Mesenteric fat pad (tissue), 1 donor: ENCODE measurements at regions not wholly inside any gene's neighbourhood (a gene's known extent, or its start where the extent isn't known, plus 50 kb on each side); places are given as distances from the start of the nearest gene placed in this dataset.

Experiments used
- DNase-seq: peaks from one replicate; pipeline ENCODE4 v3.0.0-alpha.2; 2020; ENCODE audit warnings: low spot score
- donor health status: DM: yes; HTN: yes; CAD: no.

DNA sequence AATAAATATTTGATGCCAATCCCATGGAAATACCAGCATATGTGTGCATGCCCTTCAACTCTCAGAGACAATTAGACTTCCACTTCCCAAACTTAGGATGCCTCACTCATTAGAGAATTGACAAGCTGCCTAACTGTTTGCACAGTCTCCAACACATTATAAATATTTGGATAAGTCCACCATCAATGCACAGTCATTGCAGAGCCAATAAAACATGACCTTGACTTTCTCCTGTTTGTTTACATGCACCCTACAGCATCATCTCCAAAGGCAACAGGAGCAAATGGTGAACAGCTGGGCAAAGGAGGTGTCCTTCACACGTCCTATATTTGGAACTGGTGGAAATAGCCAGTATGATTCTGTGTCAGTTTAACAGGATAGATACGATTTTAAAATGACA, 804.4 kb upstream of the RBFOX1 start:
- no peak for DNase-seq

DNA sequence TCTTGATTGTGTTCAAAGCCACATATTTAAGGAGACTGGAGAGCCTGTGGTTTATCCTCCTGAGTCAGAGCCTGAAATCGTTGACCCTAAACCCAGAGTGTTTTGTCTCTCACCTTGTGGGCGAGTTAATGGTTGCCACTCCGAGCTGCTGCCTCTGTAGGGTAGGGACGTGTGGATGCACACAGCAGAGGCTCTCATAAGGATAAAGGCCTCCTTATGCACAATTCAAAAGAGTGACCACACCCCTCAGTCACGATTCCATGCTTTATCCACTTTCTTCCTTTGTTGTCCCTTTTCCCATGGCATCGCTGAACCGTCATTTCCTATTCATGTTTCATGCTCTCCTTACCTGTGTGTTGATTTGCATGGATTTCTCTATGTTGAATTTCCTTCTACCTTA, 805.0 kb upstream of the RBFOX1 start:
- no peak for DNase-seq

DNA sequence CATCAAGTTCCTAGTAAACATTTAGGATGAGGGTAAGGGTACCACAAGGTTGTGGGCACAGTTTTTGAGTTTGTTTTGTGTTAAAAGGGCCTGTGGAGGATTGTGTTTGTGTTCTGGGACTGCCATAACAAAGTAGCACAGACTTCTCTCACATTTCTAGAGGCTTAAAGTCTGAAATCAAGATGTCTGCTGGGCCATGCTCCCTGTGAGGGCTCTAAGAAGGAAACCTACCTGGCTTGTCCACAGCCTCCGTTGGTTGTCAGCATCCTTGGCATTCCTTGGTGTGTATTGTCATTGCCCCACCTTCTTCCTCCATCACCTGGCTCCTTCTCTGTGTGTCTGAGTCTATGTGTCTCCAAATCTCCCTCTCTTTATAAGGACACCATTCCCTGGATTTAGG, 808.1 kb upstream of the RBFOX1 start:
- no peak for DNase-seq

DNA sequence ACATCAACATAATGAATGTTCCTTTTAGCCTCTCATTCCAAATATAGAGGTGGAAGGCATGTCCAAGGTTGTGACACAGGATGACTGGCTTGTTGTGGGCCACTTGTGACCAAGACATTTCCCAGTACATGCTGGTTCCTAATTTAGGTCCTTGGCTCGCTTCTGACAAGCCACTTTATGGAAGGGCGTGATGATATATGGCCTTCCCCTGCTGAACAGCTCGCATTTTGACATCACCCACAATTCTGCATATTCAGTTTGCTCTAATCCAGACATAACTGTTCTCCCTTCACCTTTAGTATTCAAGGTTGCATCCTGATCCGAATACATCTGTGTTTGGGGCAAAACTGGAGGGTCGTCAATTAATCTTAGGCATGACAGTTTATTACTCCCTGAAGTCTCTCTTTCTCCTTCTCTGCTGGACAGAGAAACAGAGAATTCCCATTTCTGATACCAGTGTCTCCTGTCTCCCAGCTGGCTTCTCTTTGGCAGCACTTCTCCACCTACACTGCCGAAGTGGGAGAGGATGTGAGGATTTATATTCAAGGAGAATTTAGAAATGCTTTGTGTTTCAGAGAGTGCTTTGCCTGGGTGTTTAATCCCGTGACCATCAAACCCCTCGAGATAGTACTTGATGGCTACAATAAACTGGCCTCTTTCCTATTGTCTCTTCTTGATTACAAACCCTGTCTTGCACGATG, 815.5 kb upstream of the RBFOX1 start:
- no peak for DNase-seq

DNA sequence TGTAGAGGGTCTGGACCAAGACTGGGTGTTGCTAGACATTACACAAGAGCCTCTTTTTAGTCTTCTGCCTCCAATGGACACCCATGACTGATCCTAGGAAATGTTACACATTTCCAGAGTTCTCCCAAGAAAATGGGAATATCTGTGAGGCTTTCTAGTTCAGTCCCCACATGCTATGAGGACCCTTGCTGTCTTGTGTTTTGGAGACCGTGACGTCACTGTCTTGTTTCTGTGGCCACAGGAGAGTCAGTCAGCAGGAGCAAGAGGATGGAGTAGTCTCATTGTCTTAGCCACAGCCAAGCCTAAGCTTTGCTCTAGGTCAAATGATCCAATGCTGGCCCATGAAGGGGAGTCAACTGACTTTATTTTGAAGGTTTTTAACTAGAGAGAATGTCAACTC, 820.1 kb upstream of the RBFOX1 start:
- DNase-seq, result no peak

DNA sequence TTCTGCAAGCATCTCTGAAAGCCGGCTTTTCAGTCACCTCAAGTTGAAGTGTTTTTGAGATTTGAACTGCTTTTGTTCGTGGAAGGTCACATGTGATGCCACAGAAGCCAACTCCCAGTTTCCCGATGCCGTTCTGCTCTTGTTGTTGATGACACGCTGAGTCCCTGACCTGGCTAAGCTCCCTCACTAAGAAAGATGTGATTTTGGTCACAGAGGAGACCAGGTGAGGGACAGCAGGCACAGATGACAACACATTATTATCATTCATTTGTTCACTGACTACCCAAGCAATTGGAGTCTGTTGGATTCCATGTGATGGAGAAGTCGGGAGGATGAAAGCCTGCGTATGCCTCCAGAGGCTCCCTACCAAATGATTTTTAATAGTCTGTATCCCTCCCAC, 822.4 kb upstream of the RBFOX1 start:
- no peak for DNase-seq

DNA sequence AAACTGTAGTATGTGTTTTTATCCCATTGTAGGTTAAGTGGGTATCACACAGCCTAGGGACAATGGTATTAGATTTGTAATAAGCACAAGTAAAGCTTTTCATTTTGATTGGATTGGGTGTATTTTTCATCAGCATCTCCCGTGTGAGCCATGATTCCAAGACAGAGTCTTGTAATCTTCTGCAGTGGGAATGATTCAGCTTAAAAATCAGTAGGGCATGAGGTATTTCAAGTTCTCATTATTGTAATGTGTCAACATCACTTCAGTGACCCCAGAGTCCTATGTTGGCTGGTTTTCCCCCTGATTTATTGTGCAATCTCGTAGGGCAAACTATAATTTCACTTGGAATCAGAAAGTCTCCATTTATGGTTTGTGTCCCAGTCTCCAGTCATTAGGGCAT, 833.2 kb upstream of the RBFOX1 start:
- DNase-seq, result no peak

DNA sequence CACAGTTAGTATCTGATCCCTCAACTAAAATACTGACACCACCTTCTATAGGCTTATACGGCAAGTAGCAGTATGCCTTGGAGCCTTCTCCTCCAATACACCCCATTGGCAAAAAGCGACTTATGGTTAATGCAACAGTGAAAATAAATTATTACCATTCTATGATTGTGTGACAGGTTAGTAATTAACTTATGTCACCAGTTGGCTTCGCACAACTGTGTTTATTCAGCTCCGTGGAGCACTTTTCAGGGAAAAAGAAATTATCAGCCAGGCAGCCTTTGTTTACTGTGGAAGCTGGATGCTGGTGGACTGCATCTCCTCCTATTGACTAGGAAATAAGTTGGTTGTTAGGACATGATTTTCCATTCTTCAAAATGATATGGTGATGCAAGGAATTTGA, 833.8 kb upstream of the RBFOX1 start:
- no peak for DNase-seq

DNA sequence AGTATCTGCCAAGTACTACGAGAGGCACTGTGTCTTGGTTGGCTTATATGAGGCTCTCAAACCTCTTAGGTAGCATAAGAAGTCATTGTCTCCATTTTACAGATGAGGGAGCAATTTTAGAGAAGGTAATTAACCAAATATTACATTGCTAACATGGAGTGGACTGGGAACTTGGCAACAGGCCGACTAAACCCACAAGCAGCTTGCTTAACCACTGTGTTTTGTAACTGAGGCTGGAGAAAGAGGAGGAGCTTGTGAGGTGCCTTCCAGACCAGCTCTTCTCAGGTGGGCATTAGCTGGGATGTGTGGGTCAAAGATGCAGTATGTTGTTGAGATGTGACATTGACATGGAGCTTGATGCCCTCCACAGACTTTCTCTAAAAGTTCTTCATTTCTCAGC, 835.6 kb upstream of the RBFOX1 start:
- DNase-seq, result no peak

DNA sequence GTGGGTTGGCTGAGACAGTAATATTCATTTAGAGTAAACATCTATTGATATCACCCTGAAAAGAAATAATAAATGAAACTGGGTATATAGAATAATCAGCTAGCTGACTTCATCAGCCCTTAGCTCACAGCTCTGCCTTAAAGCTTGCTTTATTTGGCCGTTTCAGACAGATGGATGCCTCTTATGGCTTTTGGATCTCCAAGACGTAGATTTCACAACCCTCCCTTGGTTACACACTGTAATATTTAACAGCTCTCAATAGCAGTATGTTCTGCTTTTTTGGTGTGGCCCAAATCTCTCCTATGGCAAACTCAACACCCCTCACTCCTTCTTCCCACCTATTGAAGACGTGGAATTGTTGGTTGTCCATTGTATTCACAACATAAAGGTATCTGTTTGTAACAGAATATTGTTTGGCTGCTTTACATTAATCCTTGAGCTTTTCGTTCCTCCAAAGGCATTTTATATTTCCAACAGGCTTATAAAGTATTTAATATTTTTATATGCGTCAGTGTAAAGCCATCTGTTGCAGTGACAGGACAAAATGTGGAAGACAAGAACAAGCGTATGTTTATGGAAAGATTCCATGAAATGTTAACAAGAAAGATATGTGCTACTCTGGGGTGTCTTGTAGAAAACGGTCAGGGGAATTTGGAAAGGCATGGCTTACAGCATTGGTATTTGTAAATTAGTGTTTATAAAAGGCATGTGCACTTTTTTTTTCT, 837.0 kb upstream of the RBFOX1 start:
- no peak for DNase-seq

DNA sequence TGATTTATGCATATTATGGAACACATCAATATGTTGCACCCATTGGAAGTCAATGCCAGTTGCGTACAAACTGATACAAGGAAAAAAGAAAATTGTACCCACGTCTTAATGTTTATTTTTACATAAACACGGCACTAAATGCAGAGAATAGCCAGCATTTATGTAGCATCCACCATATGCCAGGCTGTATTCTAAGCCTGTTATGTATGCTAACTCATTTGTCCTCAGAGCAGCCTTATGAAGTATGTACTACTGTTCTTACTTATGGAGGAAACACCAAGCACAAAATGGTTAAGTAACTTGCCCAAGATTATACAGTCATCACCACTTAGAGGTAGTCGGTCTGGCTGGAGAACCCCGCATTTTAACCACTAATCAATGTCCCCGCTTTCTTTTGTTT, 837.9 kb upstream of the RBFOX1 start:
- no peak for DNase-seq

DNA sequence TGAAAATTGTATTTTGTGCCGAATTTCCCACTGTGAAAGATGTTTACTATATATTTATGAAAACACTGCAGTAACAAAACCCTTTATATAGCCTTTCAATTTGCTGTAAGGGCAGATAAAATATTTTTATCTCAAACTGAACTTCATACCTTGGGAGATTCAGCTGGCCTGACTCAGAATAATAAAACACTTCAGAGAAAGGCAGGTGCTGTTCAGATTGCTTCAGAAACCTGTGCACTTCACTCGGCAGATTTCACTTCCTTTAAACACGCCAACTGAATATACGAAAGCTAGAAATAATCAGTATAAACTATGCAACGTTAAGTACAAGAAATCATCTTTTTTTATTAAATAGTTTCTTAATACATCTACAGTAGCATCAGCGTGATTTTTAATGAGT, 839.1 kb upstream of the RBFOX1 start:
- DNase-seq, result no peak

DNA sequence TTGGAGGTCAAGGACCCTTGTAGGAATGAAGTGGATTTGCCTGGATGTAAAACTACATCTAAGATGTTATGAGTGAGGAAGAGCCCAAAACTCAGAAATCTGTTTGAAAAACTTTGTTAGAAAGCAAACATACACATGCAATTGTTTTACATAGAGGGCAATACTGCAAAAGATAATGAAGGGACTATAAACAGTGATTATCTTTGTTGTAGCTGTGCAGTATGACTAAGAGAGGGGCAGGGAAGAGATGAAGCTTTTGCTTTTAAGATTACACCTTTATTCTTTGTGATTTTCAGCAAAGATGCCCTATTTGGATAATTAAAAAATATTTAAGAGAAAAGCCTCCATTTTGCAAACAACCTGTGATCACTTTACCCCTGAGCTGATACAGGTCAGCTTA, 839.9 kb upstream of the RBFOX1 start:
- DNase-seq, result no peak

DNA sequence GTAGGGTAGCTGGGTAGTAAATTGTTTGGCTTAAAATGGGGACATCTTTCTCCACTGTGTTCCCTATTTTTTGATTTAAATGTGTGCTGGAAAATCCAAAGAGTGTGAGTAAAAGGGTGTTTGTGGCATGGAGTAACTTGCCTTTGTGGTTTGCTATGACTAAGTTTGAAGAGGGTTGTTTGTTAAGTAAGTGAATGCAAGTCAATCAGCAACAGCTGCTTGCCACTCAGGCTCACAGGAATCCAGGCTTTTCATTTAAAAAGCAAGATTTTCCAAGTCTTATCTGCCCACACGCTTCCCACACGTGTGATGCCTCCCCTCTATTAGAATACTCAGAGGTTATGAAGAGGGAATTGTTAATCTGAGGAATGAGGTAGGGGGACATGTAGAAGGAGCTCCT, 847.7 kb upstream of the RBFOX1 start:
- DNase-seq, result no peak

DNA sequence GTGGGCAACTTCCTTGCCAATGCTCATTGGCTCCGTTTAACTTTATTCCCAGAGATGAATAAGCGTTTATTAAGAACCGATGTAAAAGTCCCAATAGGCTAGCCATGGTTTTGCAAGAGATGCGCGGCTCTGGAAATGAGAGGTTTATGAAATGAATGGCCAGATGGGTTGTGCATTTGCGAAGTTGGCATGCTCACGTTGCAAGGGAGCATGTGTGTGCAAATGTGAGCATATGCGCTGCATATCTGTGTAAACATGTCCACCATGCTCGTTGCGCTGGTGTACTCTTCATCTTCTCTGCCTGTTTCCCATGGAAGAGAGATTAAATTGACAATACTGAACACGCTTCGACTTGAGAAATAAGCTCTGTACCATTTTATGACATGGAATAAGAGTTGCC, 848.6 kb upstream of the RBFOX1 start:
- no peak for DNase-seq

DNA sequence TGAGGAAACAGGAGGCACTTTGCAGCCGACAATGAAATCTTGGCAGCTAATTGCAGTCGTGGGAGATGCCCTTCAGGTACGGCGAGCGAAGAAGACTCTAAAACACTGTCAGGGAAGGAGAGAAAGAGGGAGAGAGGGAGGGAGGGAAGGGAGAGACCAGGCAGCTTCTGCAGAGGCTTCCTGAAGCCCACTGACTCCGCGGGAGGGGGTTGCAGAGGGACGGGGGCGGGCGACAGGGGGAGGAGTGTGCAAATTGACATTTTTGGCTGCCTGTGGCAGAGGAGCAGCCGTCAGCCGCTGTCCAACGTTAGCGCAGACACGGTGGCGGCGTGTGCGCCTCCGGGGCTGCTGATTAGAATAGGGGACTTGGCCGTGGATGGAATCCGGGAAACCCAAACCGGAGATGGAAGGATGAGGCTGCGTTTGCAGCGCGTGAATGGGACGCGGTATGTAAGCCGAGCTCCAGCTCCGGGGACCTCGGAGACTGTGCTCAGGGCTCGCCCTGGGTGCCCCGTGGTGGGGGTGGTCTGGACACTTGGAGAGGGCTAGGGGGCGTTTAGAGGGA, 849.1 kb upstream of the RBFOX1 start:
- DNase-seq, result no peak

DNA sequence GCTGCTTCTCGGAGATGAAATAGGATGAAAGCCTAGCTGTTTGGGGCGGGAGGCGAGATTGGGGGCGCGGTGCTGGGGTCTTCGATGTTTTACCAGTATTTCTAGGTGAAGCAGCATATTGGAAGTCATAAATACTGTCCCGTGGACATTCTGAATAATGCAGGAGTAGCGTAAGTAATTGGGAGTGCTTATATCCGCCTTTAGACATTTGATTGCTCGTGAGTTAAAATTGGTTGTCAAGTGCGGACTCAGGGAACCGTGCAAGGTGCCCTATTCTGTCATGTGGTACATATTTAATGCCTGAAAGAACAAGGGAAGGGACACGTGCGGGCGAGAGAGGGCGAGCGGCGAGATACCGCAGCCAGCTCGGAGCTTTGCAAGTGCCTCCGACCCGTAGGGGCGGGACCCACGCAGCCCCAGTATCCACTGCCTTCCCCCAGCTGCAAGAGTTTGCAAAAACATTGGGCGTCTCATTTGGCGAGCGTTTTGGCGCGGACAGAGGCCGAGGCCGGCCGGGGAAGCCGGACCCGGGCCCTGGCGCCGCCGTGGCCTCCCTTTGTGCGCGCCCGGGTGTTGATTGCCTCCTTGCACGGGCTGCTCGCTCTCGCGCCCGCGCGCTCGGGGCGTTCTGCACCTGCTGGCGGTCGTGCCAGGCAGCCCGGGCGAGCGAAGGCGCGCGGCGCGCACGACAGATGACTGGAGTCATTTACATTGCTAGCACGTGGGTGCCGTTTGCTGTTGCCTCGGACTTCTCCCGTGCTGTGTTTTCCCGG, 849.8 kb upstream of the RBFOX1 start:
- no peak for DNase-seq

DNA sequence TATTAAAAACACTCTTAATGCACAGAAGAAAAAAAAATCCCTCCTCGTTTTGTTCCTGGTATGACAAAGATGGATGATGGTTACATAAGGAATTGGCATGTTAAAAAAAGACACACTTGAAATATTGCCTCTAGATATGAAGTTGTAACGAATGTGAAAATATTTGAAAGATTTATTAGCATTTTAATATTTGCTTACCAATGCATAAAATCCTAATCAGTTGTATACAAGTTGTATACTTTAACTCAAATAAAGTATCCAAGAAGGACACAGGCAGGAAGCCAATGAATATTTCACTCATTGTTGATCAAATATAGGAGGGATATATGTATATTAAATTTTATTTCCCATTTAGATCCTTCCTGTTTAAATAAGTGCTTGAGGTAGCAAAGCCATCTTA, 850.8 kb upstream of the RBFOX1 start:
- DNase-seq, result no peak

DNA sequence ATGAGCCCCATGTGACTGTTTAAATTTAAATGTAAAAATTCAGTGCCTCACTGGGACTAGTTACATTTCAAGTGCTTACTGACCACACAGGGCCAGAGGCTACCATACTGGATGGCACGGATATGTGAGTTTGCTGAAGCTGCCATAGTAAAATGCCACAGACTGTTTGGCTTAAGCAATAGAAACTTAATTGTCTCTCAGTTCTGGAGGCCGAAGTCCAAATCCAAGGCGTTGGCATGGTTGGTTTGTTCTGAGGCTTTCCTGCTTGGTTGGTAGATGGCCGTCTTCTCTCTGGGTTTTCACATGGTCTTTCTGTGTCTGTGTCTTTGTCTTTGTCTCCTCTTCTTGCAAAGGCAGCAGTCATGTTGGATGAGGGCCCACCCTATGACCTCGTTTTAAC, 878.9 kb upstream of the RBFOX1 start:
- no peak for DNase-seq

DNA sequence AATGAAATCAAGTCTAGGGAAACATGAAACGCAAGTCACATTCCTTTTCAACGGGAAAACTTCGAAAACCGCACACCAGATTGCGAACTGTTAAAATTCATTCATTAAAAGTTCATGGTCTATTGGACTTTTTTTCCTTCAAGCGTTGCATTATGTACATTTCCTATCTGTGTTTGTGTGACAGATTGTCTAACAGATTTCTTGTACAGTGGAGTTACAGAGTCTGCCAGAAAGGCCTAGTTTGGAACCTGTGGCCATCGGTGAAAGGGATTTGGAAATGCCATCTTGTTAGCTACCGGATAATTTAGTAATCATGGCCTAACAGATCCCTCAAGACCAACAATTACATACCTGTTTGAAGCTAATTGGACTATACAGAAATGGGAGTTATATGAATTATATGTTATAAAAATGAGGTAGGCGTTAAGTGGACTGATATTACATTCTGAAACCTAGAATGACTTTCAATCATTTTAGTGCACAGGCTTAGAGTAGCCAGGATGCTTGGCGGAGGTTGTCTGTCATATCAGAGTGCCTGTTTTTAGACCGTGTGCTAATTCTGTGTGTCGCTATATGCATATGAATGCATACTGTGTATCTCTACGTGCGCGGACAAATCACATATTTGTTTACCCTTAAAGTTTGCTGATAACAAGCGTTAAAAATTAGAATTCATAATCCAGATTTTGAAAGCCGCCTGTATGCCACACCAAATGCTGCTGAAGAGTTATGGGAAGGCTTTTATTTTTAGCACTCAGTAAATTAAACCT, 885.4 kb upstream of the RBFOX1 start:
- no peak for DNase-seq

DNA sequence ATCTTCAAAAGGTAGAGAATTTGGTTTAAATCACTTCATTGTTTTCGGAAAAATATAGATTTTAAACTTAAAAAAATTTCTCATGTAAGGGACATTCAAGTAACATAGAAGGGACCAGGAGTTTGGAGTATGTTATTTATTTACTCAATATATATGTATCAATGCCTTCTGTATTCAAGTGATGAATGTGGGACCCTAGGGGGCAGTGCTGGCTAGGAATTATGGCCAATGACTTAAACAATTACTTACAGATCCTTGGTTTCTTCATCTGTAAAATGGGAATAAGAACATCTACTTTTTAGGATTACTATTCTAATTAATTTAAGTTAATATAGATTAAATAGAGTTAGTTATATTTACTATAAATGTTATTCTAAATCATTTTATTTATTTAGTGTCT, 886.3 kb upstream of the RBFOX1 start:
- no peak for DNase-seq
